Cardiac fibroblast (primary cell): ENCODE measurements at regions not wholly inside any gene's neighbourhood (a gene's known extent, or its start where the extent isn't known, plus 50 kb on each side); places are given as distances from the start of the nearest gene placed in this dataset.

Experiments
- DNase-seq, 2 donors: peaks; one replicate each; pipeline versions ENCODE4 v3.0.0 to v3.0.0-alpha.2; 2010; ENCODE audit warnings: low read depth in 2 of 2
- H3K4me3 ChIP-seq, 2 donors: replicated peaks in 1 of 2; 1 replicate in 1 of 2; 2 replicates in 1 of 2; pipeline ENCODE4 v1.5.1; 2011; ENCODE audit warnings: low read depth in 2 of 2, low read length in 2 of 2, mild to moderate bottlenecking in 2 of 2, moderate library complexity in 1 of 2
- TF ChIP-seq, protein P1 (sequence below): IDR thresholded peaks from one replicate; pipeline ENCODE4 v1.5.1; 2011; ENCODE audit warnings: low read depth, mild to moderate bottlenecking, low read length, inconsistent platforms

DNA sequence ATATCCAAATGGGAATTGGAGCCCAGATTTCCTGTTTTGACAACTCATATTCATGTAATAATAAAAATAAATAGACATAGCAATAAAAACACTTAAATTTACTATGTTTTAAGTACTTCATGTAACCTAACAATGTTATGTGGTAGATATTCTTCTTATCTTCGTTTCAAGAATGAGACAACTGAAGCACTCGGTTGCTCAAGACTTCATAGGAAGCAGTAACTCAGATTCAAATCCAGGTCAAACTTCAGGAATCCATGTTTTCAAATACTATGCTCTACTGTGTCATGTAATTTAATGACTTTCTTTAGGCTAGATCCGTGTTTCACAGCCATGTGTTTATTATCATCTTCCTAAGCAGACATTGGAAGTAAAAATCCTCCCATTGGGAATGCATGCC is 492.2 kb downstream of the CNTN3 start:
- H3K4me3 ChIP-seq, result no peak overlapping the region
- DNase-seq, result no peak
- TF ChIP-seq, protein P1, sequence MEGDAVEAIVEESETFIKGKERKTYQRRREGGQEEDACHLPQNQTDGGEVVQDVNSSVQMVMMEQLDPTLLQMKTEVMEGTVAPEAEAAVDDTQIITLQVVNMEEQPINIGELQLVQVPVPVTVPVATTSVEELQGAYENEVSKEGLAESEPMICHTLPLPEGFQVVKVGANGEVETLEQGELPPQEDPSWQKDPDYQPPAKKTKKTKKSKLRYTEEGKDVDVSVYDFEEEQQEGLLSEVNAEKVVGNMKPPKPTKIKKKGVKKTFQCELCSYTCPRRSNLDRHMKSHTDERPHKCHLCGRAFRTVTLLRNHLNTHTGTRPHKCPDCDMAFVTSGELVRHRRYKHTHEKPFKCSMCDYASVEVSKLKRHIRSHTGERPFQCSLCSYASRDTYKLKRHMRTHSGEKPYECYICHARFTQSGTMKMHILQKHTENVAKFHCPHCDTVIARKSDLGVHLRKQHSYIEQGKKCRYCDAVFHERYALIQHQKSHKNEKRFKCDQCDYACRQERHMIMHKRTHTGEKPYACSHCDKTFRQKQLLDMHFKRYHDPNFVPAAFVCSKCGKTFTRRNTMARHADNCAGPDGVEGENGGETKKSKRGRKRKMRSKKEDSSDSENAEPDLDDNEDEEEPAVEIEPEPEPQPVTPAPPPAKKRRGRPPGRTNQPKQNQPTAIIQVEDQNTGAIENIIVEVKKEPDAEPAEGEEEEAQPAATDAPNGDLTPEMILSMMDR, result no peak

DNA sequence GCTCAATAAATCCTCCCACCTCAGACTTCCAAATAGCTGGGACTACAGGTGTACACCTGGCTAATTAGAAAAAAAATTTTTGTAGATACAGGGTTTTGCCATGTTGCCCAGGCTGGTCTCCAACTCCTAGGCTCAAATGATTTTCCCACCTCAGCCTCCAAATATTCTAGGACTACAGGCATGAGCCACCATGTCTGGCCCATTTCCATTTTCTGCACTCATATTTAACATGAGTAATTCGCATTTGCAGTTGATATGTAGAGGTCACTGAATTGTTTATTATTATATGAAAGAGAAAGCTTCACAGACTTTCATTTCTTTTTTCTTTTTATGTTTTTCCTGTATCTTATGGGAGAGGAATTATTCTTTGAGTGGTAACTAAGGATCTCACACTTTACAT is 492.7 kb downstream of the CNTN3 start:
- TF ChIP-seq, protein P1, result no peak
- DNase-seq, result peak in 1 of 2 donors; percentile 9
- no peak overlapping the region for H3K4me3 ChIP-seq

DNA sequence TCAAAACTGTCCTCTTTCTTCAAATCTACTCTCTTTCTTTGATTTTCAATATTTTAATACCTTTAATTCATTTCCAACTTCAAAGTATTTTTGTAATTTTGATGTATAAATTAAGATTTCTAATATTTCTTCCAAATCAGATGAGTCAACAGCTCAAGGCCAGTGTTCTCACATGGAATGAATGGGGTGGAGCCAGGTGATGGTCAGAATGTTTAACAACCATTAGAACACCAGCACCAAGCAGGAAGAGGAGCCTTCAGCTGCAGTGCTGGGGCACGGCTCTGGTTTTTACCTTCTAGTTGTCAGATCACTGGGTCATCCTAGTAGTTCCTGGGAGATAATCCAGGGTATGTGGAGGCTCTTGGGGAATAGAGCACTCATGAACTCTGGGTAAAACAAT is 494.5 kb upstream of the PDZRN3 start:
- TF ChIP-seq, protein P1, result no peak
- DNase-seq, result no peak
- H3K4me3 ChIP-seq, result no peak overlapping the region

DNA sequence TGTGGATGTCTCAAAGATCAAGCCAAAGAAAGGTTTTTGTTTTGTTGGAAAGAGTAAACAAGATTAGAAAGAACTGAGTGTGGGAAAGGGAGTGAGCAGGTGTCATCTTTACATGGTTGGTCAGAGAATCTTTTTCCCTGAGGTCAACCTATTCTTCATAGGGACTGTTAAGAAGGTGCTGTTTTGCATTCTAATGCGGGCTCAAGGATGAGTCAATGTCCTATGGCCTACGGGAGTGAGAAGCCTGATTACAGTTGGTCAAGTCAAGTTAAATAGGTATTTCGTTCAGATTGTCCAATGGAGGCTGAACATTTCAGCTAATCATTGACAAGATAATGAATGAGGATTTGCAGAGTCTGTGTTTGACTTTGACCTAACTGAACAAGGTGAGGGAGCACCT is 491.2 kb upstream of the PDZRN3 start:
- H3K4me3 ChIP-seq, result no peak overlapping the region
- no peak for DNase-seq
- TF ChIP-seq, protein P1, result no peak

DNA sequence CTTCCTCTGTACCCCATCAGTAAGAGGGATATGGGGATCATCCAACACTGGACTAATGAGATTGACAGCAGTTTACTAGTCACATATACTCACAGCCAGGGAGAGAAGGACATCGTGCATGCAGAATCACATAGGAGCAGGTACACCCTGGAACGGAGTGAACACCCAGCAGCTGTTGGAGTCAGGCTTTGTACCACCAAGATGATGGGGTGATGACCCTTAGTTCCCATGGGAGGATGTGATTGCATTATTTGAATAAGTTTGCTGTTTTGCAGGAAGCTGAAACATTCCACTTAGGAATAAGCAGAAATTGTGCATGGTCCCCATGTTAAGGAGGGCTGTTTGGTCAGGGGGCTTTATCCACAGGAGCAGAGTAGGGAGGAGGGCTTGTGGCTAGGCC is 482.7 kb upstream of the PDZRN3 start:
- TF ChIP-seq, protein P1, result no peak
- H3K4me3 ChIP-seq, result no peak overlapping the region
- DNase-seq, result no peak

DNA sequence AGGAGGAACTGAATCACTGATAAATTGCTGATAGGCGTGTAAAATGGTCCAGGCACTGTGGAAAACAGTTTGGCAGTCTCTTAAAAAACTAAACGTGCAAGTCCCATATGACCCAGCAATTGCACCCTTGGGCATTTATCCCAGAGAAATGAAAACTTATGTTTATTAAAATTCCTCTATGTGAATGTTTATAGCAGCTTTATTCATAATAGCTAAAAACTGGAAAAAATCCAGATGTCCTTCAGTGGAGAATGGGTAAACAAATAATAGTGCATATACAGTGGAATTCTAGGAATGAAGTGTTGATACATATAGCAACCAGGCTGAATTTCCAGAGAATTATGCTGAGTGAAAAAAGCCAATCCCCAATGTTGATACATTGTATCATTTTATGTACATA is 482.2 kb upstream of the PDZRN3 start:
- DNase-seq, result no peak
- no peak overlapping the region for H3K4me3 ChIP-seq
- TF ChIP-seq, protein P1, result no peak

DNA sequence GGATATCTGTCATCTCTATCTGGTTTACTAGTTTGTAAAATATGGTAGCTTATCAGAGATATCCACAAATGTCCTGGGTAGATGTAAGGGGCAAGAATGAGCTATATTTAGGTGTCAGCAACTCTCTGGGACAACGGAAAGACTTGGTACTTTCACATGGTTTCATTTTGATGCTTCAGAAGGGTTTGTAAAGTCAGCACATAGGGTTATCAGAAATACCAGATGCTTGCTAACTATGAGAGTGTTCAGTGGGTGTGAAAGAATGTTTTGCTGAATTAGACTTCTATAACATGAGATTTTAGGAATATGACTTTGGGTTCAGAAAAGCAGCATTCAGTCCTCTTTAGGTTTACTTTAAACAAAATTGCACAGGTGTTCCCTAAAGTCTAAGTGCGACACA is 466.5 kb upstream of the PDZRN3 start:
- no peak for DNase-seq
- H3K4me3 ChIP-seq, result no peak overlapping the region
- TF ChIP-seq, protein P1, result no peak
